Stimulated activated CD8-positive, alpha-beta memory T cell treated with anti-CD3 and anti-CD28 coated beads, Interleukin-7, amount 100 ng/mL, for 1 hour (primary cell): ENCODE measurements at regions not wholly inside any gene's neighbourhood (a gene's known extent, or its start where the extent isn't known, plus 50 kb on each side); places are given as distances from the start of the nearest gene placed in this dataset.

Source experiments
- DNase-seq, 2 donors: peaks; one replicate each; pipeline ENCODE4 v3.0.0-alpha.2; 2020; ENCODE audit warnings: low read depth in 2 of 2

DNA sequence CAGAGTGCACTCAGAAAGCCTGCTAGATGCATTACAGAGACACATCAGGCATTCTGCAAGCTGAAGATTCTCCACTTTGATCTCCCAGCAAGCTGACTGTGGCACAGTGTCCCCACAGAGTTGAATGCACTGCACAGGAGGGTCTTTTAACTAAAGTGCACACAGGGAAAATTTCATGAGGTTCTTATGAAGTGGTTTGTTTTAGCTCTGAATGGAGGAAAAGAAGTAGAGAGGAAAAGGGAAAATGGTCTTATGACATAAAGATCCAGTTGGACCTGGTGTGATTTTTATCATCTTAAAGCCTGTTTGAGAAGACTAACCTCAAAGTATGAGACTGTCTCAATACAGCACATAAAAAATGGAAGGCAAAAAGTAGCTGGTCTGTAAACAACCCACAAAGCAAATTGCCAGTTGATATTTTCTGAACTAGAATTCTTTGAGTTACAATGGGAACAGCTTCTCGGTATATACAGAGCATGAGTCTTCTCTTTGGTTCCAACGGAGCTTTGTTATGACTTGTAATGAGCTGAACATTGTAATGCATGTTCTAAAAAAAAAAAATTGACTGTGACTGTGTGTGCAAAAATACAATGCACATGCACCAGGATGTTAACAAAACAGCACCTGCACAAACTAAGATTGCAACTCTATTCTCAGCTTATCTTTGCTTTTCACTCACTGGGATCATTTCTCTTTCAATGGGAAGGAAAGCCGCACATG, 383.0 kb upstream of the ID4 start:
- no peak for DNase-seq

DNA sequence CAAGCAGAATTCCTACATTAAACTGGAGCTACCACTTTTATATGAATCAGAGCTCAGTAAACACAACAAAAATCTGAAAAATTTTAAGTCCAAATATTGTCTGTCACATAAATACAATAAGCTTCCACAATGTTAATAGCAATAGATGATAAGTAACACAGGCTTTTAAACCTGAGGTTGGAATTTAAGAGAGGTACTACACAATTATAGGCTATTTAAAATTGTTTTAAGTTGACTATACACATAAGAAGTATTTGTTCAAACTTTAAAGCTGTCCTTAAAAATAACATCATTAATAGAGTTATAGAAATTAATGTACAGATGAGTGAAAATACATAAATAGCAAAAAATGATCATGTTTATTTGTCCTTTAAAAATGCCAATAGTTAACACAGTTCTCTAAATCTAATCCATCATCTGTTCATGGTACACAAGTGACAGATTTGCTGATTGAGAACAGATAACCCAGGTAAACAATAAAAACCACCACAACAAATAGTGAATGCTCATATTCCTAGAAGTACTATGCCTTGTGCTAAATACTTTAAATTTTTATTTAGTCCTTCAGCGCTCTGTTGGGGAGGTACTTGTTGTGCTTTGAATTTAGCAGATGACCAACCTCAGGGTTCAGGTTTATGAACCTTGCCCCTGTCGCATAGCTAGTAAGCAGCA, 382.3 kb upstream of the ID4 start:
- DNase-seq: no peak

GRCh38 chr6:19463250-19463649, 373.9 kb upstream of the ID4 start:
- no peak for DNase-seq

GRCh38 chr6:19463925-19464324, 373.2 kb upstream of the ID4 start:
- DNase-seq: no peak

DNA sequence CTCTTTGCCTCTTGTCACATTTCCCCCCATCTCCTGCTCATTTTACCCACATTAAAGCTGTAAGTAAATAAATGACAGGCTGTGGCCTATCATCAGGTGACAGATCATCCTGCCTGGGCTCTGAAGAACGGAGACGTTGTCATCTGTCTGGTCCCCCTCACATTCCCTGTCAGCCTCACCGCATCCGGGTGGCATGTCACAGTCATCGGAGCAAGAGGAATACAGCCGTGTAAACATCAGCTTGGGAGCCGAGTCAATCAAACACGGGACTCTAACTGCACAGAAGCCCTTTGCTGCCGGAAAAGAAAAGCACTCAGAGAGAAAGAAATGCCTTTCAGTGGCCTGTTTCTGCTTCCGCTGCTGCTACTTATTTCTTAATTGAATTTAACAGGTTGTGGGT, 371.9 kb upstream of the ID4 start:
- no peak for DNase-seq

DNA sequence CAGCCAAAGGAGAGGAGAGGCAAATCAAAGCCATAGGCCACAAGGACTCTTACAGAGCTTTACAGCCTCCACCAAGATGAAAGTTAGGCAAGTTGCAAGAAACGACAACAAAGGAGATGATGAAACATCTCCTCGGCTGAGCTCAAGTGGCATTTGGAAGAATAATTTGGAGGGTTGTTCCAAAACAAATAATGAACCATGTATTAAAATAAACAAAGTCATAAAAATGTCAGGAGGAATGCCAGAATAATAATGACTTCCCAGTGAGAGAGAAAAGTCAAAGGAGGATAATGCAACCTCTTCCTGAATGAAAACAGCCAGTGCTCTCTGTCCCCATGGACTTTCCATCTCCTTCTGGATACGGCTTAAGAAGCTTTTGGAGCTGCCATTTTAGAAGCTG, 371.4 kb upstream of the ID4 start:
- DNase-seq: no peak

DNA sequence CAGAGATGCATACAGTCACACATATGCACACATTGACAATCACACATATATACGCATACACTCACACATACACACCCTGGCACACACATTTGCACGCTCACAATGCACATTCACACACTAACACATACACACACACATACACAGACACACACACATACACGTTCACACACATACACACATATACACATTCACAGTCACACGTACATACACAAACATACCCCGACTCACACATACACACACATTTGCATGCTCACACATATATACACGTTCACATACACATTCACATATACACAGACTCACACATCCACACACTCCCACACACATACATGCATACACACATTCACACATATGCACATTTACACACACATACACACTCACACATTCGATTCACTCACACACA, 366.8 kb upstream of the ID4 start:
- DNase-seq: no peak

DNA sequence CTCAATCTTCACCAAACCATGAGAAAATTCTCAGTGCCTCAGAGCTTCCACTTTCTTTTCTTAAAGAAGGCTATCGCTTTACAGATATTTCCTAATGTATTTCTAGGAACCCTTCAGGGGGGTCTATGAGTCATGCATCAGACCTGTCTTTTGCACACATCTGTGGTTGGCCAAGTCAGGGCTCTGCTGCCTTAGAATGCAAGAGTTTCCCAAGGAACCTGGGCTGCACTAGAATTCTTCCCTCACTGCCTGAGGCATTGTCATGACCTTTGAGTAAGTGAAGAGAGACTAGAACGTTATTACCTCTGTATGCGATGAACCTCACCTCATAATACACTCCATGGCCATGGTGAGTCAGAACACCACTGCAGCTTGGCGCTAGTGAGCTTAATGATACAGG, 365.0 kb upstream of the ID4 start:
- DNase-seq: no peak

- no peak for DNase-seq
Observed at GRCh38 chr6:19472850-19473249, 364.3 kb upstream of the ID4 start.

- DNase-seq: no peak
Observed at GRCh38 chr6:19477563-19477962, 359.6 kb upstream of the ID4 start.

DNA sequence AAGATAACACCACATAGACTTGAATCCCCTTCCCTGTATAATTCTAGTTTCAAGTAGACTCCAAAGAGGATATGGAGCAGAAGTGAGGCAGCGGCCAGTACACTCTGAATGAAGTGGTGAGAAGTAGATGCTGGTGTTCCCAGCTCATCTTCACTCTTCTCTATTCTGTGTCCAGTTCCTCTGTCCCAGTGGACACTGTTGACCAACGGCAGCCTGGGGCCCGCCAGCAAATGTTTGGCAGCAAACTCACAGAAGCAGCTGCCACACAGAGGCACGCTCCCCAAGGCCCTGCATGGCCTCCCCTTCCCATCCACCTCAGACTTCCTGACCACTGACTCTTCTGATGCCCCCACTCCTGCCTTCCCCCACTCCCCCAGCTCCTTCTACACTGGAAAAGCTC, 358.9 kb upstream of the ID4 start:
- no peak for DNase-seq

GRCh38 chr6:19478992-19479391, 358.2 kb upstream of the ID4 start:
- no peak for DNase-seq

GRCh38 chr6:19479551-19479950, 357.6 kb upstream of the ID4 start:
- DNase-seq: no peak

- no peak for DNase-seq
Observed at GRCh38 chr6:19492636-19493405, 344.3 kb upstream of the ID4 start.

- DNase-seq: no peak
Observed at GRCh38 chr6:19501737-19502245, 335.4 kb upstream of the ID4 start.

DNA sequence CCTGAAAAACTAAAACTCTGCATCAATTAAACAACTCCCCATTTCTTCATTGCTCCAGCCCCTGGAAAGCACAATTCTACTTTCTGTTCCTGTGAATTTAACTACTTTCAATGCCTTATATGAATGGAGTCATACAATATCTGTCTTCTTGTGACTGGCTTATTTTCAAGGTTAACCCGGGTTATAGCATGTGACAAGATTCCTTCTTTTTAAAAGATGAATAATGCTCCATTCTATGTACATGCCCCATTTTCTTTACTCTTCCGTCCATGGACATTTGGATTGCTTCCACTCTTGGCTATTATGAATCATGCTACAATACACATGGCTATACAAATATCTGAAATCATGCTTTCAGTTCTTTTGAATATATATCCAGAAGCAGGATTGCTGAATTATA, 334.9 kb upstream of the ID4 start:
- DNase-seq: no peak

- DNase-seq: no peak
Observed at GRCh38 chr6:19515939-19516338, 321.2 kb upstream of the ID4 start.

DNA sequence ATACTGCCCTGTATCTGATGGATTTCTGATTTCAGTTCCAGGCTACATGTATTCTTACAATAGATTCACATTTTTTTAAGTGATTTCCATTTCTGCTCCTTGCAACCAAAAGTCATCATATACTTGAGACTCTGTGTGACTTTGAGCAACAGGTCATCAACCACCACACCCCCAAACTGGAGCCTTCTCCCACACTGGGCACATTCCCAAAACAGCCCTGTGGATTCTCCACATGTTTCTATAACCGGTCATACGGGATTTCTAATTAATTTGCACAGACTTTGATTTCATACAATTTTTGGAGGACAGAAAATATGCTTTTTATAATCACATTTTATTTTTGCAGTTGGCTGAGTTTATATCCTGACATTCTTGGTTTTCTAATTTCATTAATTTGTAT, 317.2 kb upstream of the ID4 start:
- no peak for DNase-seq

GRCh38 chr6:19524366-19525186, 312.6 kb upstream of the ID4 start:
- DNase-seq: no peak

GRCh38 chr6:19525673-19526072, 311.5 kb upstream of the ID4 start:
- no peak for DNase-seq

DNA sequence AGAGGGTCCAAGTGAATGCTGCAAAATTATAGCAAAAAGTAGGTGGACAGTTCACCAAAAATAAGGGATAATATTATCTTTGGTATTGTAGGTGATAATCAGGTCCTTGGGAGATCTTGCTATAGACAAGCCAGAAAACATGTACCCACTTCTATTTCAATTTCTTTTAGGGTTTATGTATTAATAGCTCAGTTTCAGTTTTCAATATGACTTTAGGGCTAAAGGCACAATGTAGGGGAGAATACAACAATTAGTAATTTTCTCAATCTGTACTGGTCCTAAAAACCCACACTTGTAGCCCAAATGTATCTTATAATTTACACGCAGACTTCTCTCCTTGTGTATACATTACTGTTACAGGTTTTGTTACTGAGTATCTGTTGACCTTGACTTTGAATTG, 307.0 kb upstream of the ID4 start:
- DNase-seq: no peak

DNA sequence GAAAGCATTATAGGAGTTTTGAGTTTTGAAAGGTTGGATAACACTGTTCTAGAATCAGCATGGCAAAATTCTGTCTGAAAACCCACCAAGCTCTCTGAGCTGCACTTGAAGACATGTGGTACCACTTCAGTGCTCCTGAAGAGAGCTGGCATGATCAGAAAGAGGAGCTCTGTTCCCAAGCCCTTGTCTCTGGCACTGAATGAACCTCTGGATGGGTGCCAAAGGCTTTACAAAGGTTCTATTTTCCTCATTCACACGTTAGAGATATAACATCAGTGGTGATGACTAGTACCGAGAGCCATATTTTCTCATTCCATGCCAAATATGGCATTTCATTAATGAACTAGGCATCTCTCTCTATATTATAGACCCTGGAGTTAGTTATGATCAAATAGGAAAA, 301.8 kb upstream of the ID4 start:
- no peak for DNase-seq
